HEK293 (cell line): ENCODE measurements at regions not wholly inside any gene's neighbourhood (a gene's known extent, or its start where the extent isn't known, plus 50 kb on each side); places are given as distances from the start of the nearest gene placed in this dataset.
A peak's percentile ranks its signal among the peaks of the same experiment; 100 is the strongest.

Experiments used
- GLI2 ChIP-seq: fragments of 450-650 bp; formaldehyde crosslinking; IDR thresholded peaks from 2 replicates; pipeline ENCODE4; 2017; ENCODE audit warnings: missing biosample characterization, missing genetic modification characterization, low read depth, borderline replicate concordance
- IKZF3 ChIP-seq: fragments of 450-650 bp; IDR thresholded peaks from 2 replicates; pipeline ENCODE4 v1.5.0; 2018; ENCODE audit warnings: missing biosample characterization, mild to moderate bottlenecking, missing genetic modification characterization, moderate library complexity
- KLF8 ChIP-seq: fragments of 450-650 bp; formaldehyde crosslinking; IDR thresholded peaks from 2 replicates; pipeline ENCODE4 v1.5.1; 2016; ENCODE audit warnings: missing biosample characterization, missing genetic modification characterization
- PRDM1 ChIP-seq: fragments of 450-650 bp; formaldehyde crosslinking; IDR thresholded peaks from 2 replicates; pipeline ENCODE4; 2016; ENCODE audit warnings: missing biosample characterization, missing genetic modification characterization
- YY2 ChIP-seq: fragments of 450-650 bp; formaldehyde crosslinking; IDR thresholded peaks from 2 replicates; pipeline ENCODE4 v1.5.1; 2016; ENCODE audit warnings: missing biosample characterization, missing genetic modification characterization
- ZBTB17 ChIP-seq: fragments of 450-650 bp; formaldehyde crosslinking; IDR thresholded peaks from 2 replicates; pipeline ENCODE4 v1.5.1; 2016; ENCODE audit warnings: missing biosample characterization, missing genetic modification characterization
- ZBTB7A ChIP-seq: fragments of 450-650 bp; formaldehyde crosslinking; IDR thresholded peaks from 2 replicates; pipeline ENCODE4 v1.5.1; 2016; ENCODE audit warnings: low read depth, missing biosample characterization, missing genetic modification characterization
- ZBTB8A ChIP-seq: fragments of 450-650 bp; formaldehyde crosslinking; IDR thresholded peaks from 2 replicates; pipeline ENCODE4 v1.5.1; 2016; ENCODE audit warnings: missing biosample characterization, missing genetic modification characterization
- ZFP37 ChIP-seq: fragments of 450-650 bp; formaldehyde crosslinking; IDR thresholded peaks from 2 replicates; pipeline ENCODE4 v1.5.1; 2016; ENCODE audit warnings: missing biosample characterization, missing genetic modification characterization
- ZNF155 ChIP-seq: fragments of 450-650 bp; formaldehyde crosslinking; IDR thresholded peaks from 2 replicates; pipeline ENCODE4 v1.5.1; 2016; ENCODE audit warnings: missing biosample characterization, missing genetic modification characterization
- ZNF175 ChIP-seq: fragments of 450-650 bp; formaldehyde crosslinking; IDR thresholded peaks from 2 replicates; pipeline ENCODE4 v1.5.1; 2016; ENCODE audit warnings: missing biosample characterization, missing genetic modification characterization
- ZNF23 ChIP-seq: fragments of 450-650 bp; formaldehyde crosslinking; IDR thresholded peaks from 2 replicates; pipeline ENCODE4 v1.5.1; 2016; ENCODE audit warnings: missing biosample characterization, missing genetic modification characterization, borderline replicate concordance
- ZNF248 ChIP-seq: fragments of 450-650 bp; formaldehyde crosslinking; IDR thresholded peaks from 2 replicates; pipeline ENCODE4 v1.5.1; 2017; ENCODE audit warnings: missing biosample characterization, missing genetic modification characterization
- ZNF404 ChIP-seq: fragments of 450-650 bp; formaldehyde crosslinking; IDR thresholded peaks from 2 replicates; pipeline ENCODE4 v1.5.1; 2017; ENCODE audit warnings: missing biosample characterization, missing genetic modification characterization
- ZNF549 ChIP-seq: fragments of 450-650 bp; IDR thresholded peaks from 2 replicates; pipeline ENCODE4 v1.5.1; 2018; ENCODE audit warnings: missing biosample characterization, missing genetic modification characterization, mild to moderate bottlenecking, inconsistent platforms, moderate library complexity
- ZNF558 ChIP-seq: fragments of 450-650 bp; formaldehyde crosslinking; IDR thresholded peaks from 2 replicates; pipeline ENCODE4 v1.5.1; 2016; ENCODE audit warnings: missing biosample characterization, missing genetic modification characterization
- ZNF580 ChIP-seq: fragments of 450-650 bp; formaldehyde crosslinking; IDR thresholded peaks from 2 replicates; pipeline ENCODE4 v1.5.1; 2016; ENCODE audit warnings: missing biosample characterization, missing genetic modification characterization
- ZNF596 ChIP-seq: fragments of 450-650 bp; IDR thresholded peaks from 2 replicates; pipeline ENCODE4 v1.5.0; 2018; ENCODE audit warnings: missing biosample characterization, mild to moderate bottlenecking, missing genetic modification characterization, moderate library complexity
- ZNF664 ChIP-seq: fragments of 450-650 bp; formaldehyde crosslinking; IDR thresholded peaks from 2 replicates; pipeline ENCODE4 v1.5.1; 2016; ENCODE audit warnings: missing biosample characterization, missing genetic modification characterization
- ZNF791 ChIP-seq: fragments of 450-650 bp; formaldehyde crosslinking; IDR thresholded peaks from 2 replicates; pipeline ENCODE4 v1.5.1; 2016; ENCODE audit warnings: missing biosample characterization, missing genetic modification characterization
- ZSCAN16 ChIP-seq: fragments of 450-650 bp; formaldehyde crosslinking; IDR thresholded peaks from 2 replicates; pipeline ENCODE4 v1.5.1; 2016; ENCODE audit warnings: missing biosample characterization, missing genetic modification characterization
- ZSCAN23 ChIP-seq: fragments of 450-650 bp; formaldehyde crosslinking; IDR thresholded peaks from 2 replicates; pipeline ENCODE4 v1.5.1; 2016; ENCODE audit warnings: missing biosample characterization, missing genetic modification characterization
- ZXDB ChIP-seq: fragments of 450-650 bp; formaldehyde crosslinking; IDR thresholded peaks from 2 replicates; pipeline ENCODE4 v1.5.1; 2016; ENCODE audit warnings: missing biosample characterization, missing genetic modification characterization
- TF ChIP-seq, protein P1 (sequence below): fragments of 450-650 bp; formaldehyde crosslinking; IDR thresholded peaks from 2 replicates; pipeline ENCODE4 v1.5.1; 2016; ENCODE audit warnings: missing biosample characterization, missing genetic modification characterization, borderline replicate concordance
- TF ChIP-seq, protein P2 (sequence below): fragments of 450-650 bp; IDR thresholded peaks from 2 replicates; pipeline ENCODE4 v1.5.1; 2018; ENCODE audit warnings: missing biosample characterization, missing genetic modification characterization
- TF ChIP-seq, protein P3 (sequence below): fragments of 450-650 bp; formaldehyde crosslinking; IDR thresholded peaks from 2 replicates; pipeline ENCODE4 v1.5.1; 2016; ENCODE audit warnings: missing biosample characterization, missing genetic modification characterization, borderline replicate concordance
- TF ChIP-seq, protein P4 (sequence below): fragments of 450-650 bp; formaldehyde crosslinking; IDR thresholded peaks from 2 replicates; pipeline ENCODE4 v1.5.1; 2016; ENCODE audit warnings: missing biosample characterization, missing genetic modification characterization
- TF ChIP-seq, protein P5 (sequence below): fragments of 450-650 bp; formaldehyde crosslinking; IDR thresholded peaks from 2 replicates; pipeline ENCODE4 v1.5.1; 2016; ENCODE audit warnings: missing biosample characterization, missing genetic modification characterization

DNA sequence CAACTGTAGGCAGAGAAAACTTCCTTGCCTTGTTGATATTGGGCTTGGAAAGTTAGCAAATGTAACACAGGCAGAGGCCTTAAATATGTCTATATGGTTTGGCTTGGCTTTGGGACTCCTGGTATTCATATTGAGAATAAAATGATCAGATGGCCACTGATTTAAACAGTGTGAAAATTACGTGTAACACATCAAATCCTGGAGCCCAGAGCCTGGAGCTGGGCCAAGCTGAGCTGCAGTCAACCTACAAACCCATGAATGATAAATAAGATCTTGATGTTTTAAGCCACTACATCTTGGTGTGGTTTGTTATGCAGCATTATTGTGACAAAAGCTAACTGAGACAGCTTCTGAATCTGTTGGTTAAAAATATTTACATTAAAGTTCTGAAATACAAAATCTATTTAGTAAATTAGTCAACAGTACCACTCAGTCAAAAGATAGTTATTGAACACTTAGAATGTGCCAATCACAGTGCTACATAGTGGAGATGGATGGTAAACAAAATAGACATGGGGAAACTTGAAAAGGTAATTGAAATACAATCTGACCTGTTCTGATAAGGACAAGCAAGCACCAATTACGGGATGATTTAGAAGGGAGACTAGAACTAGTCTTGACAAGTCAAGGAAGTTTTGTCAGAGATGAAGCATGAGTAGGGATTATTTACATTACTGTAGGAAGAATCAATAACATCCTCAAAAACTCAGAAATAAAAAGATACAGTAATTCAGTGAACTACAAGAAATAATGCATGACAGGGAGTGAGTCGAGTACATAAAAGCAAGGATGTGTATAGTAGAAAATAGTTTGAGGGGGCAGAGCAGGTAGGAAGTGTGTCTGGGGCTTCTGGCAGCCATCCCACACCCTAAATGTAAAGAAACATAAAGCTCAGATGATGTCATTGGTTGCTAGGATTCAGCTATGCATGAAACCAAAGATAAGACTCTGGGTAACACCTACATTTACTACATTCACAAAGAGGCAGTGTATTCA lies 157.7 kb downstream of the HNMT start (continued):
- 0 out of 2 replicates have a peak, but pooled peaks have one; percentile 34 for TF ChIP-seq ZFP37 (tag by site-specific recombination)
- TF ChIP-seq ZBTB7A (tag by site-specific recombination) = no peak
- TF ChIP-seq, protein P1, sequence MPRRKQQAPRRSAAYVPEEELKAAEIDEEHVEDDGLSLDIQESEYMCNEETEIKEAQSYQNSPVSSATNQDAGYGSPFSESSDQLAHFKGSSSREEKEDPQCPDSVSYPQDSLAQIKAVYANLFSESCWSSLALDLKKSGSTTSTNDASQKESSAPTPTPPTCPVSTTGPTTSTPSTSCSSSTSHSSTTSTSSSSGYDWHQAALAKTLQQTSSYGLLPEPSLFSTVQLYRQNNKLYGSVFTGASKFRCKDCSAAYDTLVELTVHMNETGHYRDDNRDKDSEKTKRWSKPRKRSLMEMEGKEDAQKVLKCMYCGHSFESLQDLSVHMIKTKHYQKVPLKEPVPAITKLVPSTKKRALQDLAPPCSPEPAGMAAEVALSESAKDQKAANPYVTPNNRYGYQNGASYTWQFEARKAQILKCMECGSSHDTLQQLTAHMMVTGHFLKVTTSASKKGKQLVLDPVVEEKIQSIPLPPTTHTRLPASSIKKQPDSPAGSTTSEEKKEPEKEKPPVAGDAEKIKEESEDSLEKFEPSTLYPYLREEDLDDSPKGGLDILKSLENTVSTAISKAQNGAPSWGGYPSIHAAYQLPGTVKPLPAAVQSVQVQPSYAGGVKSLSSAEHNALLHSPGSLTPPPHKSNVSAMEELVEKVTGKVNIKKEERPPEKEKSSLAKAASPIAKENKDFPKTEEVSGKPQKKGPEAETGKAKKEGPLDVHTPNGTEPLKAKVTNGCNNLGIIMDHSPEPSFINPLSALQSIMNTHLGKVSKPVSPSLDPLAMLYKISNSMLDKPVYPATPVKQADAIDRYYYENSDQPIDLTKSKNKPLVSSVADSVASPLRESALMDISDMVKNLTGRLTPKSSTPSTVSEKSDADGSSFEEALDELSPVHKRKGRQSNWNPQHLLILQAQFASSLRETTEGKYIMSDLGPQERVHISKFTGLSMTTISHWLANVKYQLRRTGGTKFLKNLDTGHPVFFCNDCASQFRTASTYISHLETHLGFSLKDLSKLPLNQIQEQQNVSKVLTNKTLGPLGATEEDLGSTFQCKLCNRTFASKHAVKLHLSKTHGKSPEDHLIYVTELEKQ = peak; percentile 29; the same call in 1 of the 2 replicates
- TF ChIP-seq, protein P2, sequence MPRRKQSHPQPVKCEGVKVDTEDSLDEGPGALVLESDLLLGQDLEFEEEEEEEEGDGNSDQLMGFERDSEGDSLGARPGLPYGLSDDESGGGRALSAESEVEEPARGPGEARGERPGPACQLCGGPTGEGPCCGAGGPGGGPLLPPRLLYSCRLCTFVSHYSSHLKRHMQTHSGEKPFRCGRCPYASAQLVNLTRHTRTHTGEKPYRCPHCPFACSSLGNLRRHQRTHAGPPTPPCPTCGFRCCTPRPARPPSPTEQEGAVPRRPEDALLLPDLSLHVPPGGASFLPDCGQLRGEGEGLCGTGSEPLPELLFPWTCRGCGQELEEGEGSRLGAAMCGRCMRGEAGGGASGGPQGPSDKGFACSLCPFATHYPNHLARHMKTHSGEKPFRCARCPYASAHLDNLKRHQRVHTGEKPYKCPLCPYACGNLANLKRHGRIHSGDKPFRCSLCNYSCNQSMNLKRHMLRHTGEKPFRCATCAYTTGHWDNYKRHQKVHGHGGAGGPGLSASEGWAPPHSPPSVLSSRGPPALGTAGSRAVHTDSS (tag by site-specific recombination) = no peak
- TF ChIP-seq, protein P3, sequence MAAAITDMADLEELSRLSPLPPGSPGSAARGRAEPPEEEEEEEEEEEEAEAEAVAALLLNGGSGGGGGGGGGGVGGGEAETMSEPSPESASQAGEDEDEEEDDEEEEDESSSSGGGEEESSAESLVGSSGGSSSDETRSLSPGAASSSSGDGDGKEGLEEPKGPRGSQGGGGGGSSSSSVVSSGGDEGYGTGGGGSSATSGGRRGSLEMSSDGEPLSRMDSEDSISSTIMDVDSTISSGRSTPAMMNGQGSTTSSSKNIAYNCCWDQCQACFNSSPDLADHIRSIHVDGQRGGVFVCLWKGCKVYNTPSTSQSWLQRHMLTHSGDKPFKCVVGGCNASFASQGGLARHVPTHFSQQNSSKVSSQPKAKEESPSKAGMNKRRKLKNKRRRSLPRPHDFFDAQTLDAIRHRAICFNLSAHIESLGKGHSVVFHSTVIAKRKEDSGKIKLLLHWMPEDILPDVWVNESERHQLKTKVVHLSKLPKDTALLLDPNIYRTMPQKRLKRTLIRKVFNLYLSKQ (tag by site-specific recombination) = no peak
- TF ChIP-seq ZNF664 = peak; percentile 25; the same call in 1 of the 2 replicates
- no peak for TF ChIP-seq ZNF580 (tag by site-specific recombination)
- TF ChIP-seq, protein P4, sequence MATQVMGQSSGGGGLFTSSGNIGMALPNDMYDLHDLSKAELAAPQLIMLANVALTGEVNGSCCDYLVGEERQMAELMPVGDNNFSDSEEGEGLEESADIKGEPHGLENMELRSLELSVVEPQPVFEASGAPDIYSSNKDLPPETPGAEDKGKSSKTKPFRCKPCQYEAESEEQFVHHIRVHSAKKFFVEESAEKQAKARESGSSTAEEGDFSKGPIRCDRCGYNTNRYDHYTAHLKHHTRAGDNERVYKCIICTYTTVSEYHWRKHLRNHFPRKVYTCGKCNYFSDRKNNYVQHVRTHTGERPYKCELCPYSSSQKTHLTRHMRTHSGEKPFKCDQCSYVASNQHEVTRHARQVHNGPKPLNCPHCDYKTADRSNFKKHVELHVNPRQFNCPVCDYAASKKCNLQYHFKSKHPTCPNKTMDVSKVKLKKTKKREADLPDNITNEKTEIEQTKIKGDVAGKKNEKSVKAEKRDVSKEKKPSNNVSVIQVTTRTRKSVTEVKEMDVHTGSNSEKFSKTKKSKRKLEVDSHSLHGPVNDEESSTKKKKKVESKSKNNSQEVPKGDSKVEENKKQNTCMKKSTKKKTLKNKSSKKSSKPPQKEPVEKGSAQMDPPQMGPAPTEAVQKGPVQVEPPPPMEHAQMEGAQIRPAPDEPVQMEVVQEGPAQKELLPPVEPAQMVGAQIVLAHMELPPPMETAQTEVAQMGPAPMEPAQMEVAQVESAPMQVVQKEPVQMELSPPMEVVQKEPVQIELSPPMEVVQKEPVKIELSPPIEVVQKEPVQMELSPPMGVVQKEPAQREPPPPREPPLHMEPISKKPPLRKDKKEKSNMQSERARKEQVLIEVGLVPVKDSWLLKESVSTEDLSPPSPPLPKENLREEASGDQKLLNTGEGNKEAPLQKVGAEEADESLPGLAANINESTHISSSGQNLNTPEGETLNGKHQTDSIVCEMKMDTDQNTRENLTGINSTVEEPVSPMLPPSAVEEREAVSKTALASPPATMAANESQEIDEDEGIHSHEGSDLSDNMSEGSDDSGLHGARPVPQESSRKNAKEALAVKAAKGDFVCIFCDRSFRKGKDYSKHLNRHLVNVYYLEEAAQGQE (tag by site-specific recombination) = no peak
- TF ChIP-seq ZNF558 = no peak
- TF ChIP-seq ZNF549 (tag by site-specific recombination) = no peak
- 0 out of 2 replicates have a peak, but pooled peaks have one; percentile 45 for TF ChIP-seq KLF8
- TF ChIP-seq, protein P5, sequence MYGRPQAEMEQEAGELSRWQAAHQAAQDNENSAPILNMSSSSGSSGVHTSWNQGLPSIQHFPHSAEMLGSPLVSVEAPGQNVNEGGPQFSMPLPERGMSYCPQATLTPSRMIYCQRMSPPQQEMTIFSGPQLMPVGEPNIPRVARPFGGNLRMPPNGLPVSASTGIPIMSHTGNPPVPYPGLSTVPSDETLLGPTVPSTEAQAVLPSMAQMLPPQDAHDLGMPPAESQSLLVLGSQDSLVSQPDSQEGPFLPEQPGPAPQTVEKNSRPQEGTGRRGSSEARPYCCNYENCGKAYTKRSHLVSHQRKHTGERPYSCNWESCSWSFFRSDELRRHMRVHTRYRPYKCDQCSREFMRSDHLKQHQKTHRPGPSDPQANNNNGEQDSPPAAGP (tag by site-specific recombination) = no peak; the same call in 1 of the 2 replicates
- TF ChIP-seq PRDM1 (tag by site-specific recombination) = no peak
- TF ChIP-seq ZSCAN16 (tag by site-specific recombination) = no peak
- no peak for TF ChIP-seq ZNF404 (tag by site-specific recombination)
- TF ChIP-seq GLI2 (tag by site-specific recombination) = no peak
- TF ChIP-seq ZNF175 (tag by site-specific recombination) = no peak
- no peak for TF ChIP-seq IKZF3 (tag by site-specific recombination)
- no peak for TF ChIP-seq ZNF248 (tag by site-specific recombination)
- no peak for TF ChIP-seq ZBTB8A (tag by site-specific recombination)
- no peak for TF ChIP-seq ZBTB17
- no peak for TF ChIP-seq ZSCAN23 (tag by site-specific recombination)
- TF ChIP-seq YY2 (tag by site-specific recombination) = no peak
- peak; percentile 66; the same call in 1 of the 2 replicates for TF ChIP-seq ZXDB (tag by site-specific recombination)
- no peak for TF ChIP-seq ZNF23 (tag by site-specific recombination)
- TF ChIP-seq ZNF596 (tag by site-specific recombination) = no peak
- TF ChIP-seq ZNF155 = no peak
- TF ChIP-seq ZNF791 (tag by site-specific recombination) = no peak
